Upper lobe of right lung (tissue), 1 donor: ENCODE measurements at regions not wholly inside any gene's neighbourhood (a gene's known extent, or its start where the extent isn't known, plus 50 kb on each side); places are given as distances from the start of the nearest gene placed in this dataset.

ENCODE experiments used
- ATAC-seq: fragments of 200-7000 bp; cut with Tn5 transposase; one replicate; pipeline ENCODE4 v1.9.1; 2020; ENCODE audit warnings: mild to moderate bottlenecking, moderate library complexity
- DNase-seq: peaks from one replicate; pipeline ENCODE4 v3.0.0-alpha.2; 2020
- H3K27ac ChIP-seq: fragments of 200-600 bp; one replicate; pipeline ENCODE4 v1.8.0; 2022
- H3K27me3 ChIP-seq: fragments of 200-600 bp; one replicate; pipeline ENCODE4 v1.8.0; 2022; ENCODE audit warnings: mild to moderate bottlenecking
- H3K36me3 ChIP-seq: fragments of 200-600 bp; one replicate; pipeline ENCODE4 v1.8.0; 2022
- H3K4me1 ChIP-seq: fragments of 200-600 bp; one replicate; pipeline ENCODE4 v1.8.0; 2022
- H3K4me3 ChIP-seq: fragments of 200-600 bp; one replicate; pipeline ENCODE4 v1.8.0; 2022; ENCODE audit warnings: mild to moderate bottlenecking
- H3K9me3 ChIP-seq: fragments of 200-600 bp; one replicate; pipeline ENCODE4 v1.8.0; 2022
- intact Hi-C: fragments of 100-400 bp; cut with DNase I; formaldehyde crosslinking; loops from one replicate; pipeline ENCODE4 v1.11.0; 2022
- TF ChIP-seq, protein P1 (sequence below): fragments of 200-600 bp; IDR thresholded peaks from one replicate; pipeline ENCODE4 v1.8.0; 2022; ENCODE audit warnings: antibody characterized with exemption
- donor health status: DM: no; HTN: yes; CAD: no; lungs with severe emphysema.

GRCh38 chr17:77418609-77419008, 277.8 kb downstream of the SEC14L1 start:
- intact Hi-C loops = no loop called here
- ATAC-seq = no peak
- Histone ChIP-seq H3K27me3 (no peaks in the 10 kb centered on the region), H3K4me1 (peaks cover 40% of the 10 kb centered on the region), H3K27ac (no peak overlapping the region), H3K36me3 (peaks cover 4% of the 10 kb centered on the region), H3K4me3 (no peak overlapping the region), H3K9me3 (no peaks in the 10 kb centered on the region)
- no peak for DNase-seq
- TF ChIP-seq, protein P1, sequence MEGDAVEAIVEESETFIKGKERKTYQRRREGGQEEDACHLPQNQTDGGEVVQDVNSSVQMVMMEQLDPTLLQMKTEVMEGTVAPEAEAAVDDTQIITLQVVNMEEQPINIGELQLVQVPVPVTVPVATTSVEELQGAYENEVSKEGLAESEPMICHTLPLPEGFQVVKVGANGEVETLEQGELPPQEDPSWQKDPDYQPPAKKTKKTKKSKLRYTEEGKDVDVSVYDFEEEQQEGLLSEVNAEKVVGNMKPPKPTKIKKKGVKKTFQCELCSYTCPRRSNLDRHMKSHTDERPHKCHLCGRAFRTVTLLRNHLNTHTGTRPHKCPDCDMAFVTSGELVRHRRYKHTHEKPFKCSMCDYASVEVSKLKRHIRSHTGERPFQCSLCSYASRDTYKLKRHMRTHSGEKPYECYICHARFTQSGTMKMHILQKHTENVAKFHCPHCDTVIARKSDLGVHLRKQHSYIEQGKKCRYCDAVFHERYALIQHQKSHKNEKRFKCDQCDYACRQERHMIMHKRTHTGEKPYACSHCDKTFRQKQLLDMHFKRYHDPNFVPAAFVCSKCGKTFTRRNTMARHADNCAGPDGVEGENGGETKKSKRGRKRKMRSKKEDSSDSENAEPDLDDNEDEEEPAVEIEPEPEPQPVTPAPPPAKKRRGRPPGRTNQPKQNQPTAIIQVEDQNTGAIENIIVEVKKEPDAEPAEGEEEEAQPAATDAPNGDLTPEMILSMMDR = no peak

GRCh38 chr17:77419095-77419494, 278.3 kb downstream of the SEC14L1 start:
- H3K27me3 ChIP-seq = no peaks in the 10 kb centered on the region
- H3K4me1 ChIP-seq = peaks cover 45% of the 10 kb centered on the region
- TF ChIP-seq, protein P1 = no peak
- ATAC-seq (no peak), DNase-seq (no peak)
- no peaks in the 10 kb centered on the region for H3K9me3 ChIP-seq
- H3K4me3 ChIP-seq = no peak overlapping the region
- intact Hi-C loops = no loop called here
- H3K27ac ChIP-seq = no peak overlapping the region
- H3K36me3 ChIP-seq = peaks cover 4% of the 10 kb centered on the region

- H3K36me3 ChIP-seq = peaks cover 4% of the 10 kb centered on the region
- DNase-seq (no peak), ATAC-seq (no peak)
- TF ChIP-seq, protein P1 = no peak
- H3K4me3 ChIP-seq = no peak overlapping the region
- no peaks in the 10 kb centered on the region for H3K9me3 ChIP-seq
- intact Hi-C loops = no loop called here
- no peaks in the 10 kb centered on the region for H3K27me3 ChIP-seq
- H3K4me1 ChIP-seq = peaks cover 50% of the 10 kb centered on the region
- H3K27ac ChIP-seq = no peak overlapping the region
These were observed 278.9 kb downstream of the SEC14L1 start for GRCh38 chr17:77419547-77420094.

DNA sequence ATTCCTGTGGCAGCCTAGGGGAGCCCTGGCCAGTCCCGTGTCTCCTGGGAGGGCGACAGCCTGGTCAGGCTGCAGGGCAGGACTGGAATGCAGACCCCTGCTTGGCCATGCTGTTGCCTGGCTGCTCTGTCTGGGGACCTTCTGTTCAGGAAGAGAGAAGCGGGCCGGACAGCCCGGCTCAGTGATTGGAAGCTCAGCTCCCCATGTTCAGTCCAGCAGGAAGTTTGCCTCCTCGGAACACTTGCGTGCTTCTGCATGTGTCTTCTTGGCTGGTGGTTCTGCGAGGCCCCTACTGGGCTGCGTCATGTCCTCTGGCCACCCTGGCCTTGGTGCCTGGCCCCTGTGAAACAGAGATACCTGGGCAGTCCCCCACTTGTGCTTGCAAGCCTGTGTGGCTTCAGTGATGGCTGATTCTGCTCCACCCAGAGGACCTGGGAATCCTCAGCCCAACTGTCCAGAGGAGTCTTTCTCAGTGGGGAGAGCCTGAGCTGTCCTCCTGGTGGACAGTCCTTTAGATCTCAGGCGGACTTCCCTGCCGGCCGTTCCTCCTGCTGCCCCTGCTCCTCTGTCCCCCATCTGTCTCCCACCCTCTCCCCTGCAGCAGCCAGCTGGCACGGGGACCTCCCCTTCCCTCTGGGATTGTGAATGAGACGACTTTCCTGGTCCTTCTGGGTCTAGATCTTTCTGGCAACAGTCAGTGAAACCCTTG, 279.5 kb downstream of the SEC14L1 start:
- DNase-seq = no peak
- ATAC-seq = no peak
- Histone ChIP-seq H3K4me3 (no peak overlapping the region), H3K27me3 (no peaks in the 10 kb centered on the region), H3K36me3 (peaks cover 4% of the 10 kb centered on the region), H3K9me3 (no peaks in the 10 kb centered on the region), H3K27ac (no peak overlapping the region), H3K4me1 (peaks cover 57% of the 10 kb centered on the region)
- TF ChIP-seq, protein P1 = no peak
- intact Hi-C loops = no loop called here

GRCh38 chr17:77420804-77421629, 280.2 kb downstream of the SEC14L1 start:
- DNase-seq (no peak), ATAC-seq (no peak)
- H3K27me3 ChIP-seq = no peaks in the 10 kb centered on the region
- intact Hi-C loops = no loop called here
- no peak overlapping the region for H3K4me3 ChIP-seq
- H3K4me1 ChIP-seq = peaks cover 59% of the 10 kb centered on the region
- TF ChIP-seq, protein P1 = no peak
- peaks cover 4% of the 10 kb centered on the region for H3K36me3 ChIP-seq
- H3K9me3 ChIP-seq = no peaks in the 10 kb centered on the region
- H3K27ac ChIP-seq = peak overlapping the region; percentile 48
